PC-9 (cell line): ENCODE measurements at regions not wholly inside any gene's neighbourhood (a gene's known extent, or its start where the extent isn't known, plus 50 kb on each side); places are given as distances from the start of the nearest gene placed in this dataset.
"Not testable (repeated sequence)": the region's sequence is repeated elsewhere in the genome, so short reads cannot be mapped to it uniquely, and the experiment has no call there.

Source experiments
- BruUV-seq: library from RNA; stranded (reverse); fragments of 400-500 nt; replicated peaks from 2 replicates; lab custom pipeline; 2021; lab: Mats Ljungman, UMichigan
- CTCF ChIA-PET: fragments of 300-600 bp; sonication (Branson Sonifier 250); formaldehyde crosslinking; loops from one replicate; lab custom pipeline; 2022; ENCODE audit warnings: antibody characterized with exemption; lab: Charles Lee
- POLR2A ChIA-PET: fragments of 300-600 bp; sonication (Branson Sonifier 250); formaldehyde crosslinking; loops from one replicate; lab custom pipeline; 2022; ENCODE audit warnings: antibody characterized with exemption; ENCODE audit not compliant: unreplicated experiment; lab: Charles Lee
- DNase-seq, 2 experiments: peaks; one replicate each; pipeline versions ENCODE4 v3.0.0 to v3.0.0-alpha.2; 2015 to 2022; ENCODE audit warnings: mixed read lengths in 1 of 2
- H2AFZ ChIP-seq: fragments of 200-600 bp; sonication (generic); 2 replicates; pipeline ENCODE4 v1.8.1; 2017; ENCODE audit warnings: antibody characterized with exemption
- H3F3A ChIP-seq: fragments of 200-600 bp; sonication (generic); 2 replicates; pipeline ENCODE4 v1.8.1; 2017; ENCODE audit warnings: antibody characterized with exemption, mild to moderate bottlenecking, low read depth; ENCODE audit not compliant: insufficient read depth
- H3K27ac ChIP-seq: fragments of 200-600 bp; sonication (generic); 2 replicates; pipeline ENCODE4 v1.6.1; 2016; ENCODE audit warnings: mixed run types
- H3K27me3 ChIP-seq: fragments of 200-600 bp; sonication (generic); 2 replicates; pipeline ENCODE4 v1.6.1; 2016; ENCODE audit warnings: low read depth, mixed run types; ENCODE audit not compliant: insufficient read depth
- H3K36me3 ChIP-seq: fragments of 200-600 bp; sonication (generic); 2 replicates; pipeline ENCODE4 v1.6.1; 2016; ENCODE audit warnings: low read depth, mixed run types
- H3K4me1 ChIP-seq: fragments of 200-600 bp; sonication (generic); replicated peaks from 2 replicates; pipeline ENCODE4 v1.6.1; 2016; ENCODE audit warnings: mixed run types; ENCODE audit not compliant: insufficient read depth
- H3K4me2 ChIP-seq: fragments of 200-600 bp; sonication (generic); 2 replicates; pipeline ENCODE4 v1.6.1; 2017; ENCODE audit warnings: mixed run types
- H3K4me3 ChIP-seq: fragments of 200-600 bp; sonication (generic); 2 replicates; pipeline ENCODE4 v1.6.1; 2016; ENCODE audit warnings: mixed run types
- H3K79me2 ChIP-seq: fragments of 200-600 bp; sonication (generic); 2 replicates; pipeline ENCODE4 v1.6.1; 2017; ENCODE audit warnings: low read depth, mixed run types
- H3K9me2 ChIP-seq: fragments of 200-600 bp; sonication (generic); 2 replicates; pipeline ENCODE4 v1.8.1; 2017; ENCODE audit warnings: mild to moderate bottlenecking; ENCODE audit not compliant: insufficient read depth
- H3K9me3 ChIP-seq: fragments of 200-600 bp; sonication (generic); 2 replicates; pipeline ENCODE4 v1.8.1; 2016; ENCODE audit warnings: low read depth; ENCODE audit not compliant: insufficient read depth
- H4K20me1 ChIP-seq: fragments of 200-600 bp; sonication (generic); 2 replicates; pipeline ENCODE4 v1.8.1; 2017; ENCODE audit not compliant: insufficient read depth
- EZH2 ChIP-seq: fragments of 200-600 bp; sonication (generic); IDR thresholded peaks from 2 replicates; pipeline ENCODE4 v1.8.0; 2017; ENCODE audit warnings: antibody characterized with exemption, low read depth
- intact Hi-C: fragments of 100-400 bp; cut with micrococcal nuclease; formaldehyde crosslinking; loops from one replicate; pipeline ENCODE4 v1.10.0; 2022; ENCODE audit not compliant: unreplicated experiment
- TF ChIP-seq, protein P1 (sequence below): fragments of 200-600 bp; sonication (generic); conservative IDR thresholded peaks from 2 replicates; pipeline ENCODE4 v1.6.1; 2017; ENCODE audit warnings: mixed run types, antibody characterized with exemption, mild to moderate bottlenecking, moderate library complexity

DNA sequence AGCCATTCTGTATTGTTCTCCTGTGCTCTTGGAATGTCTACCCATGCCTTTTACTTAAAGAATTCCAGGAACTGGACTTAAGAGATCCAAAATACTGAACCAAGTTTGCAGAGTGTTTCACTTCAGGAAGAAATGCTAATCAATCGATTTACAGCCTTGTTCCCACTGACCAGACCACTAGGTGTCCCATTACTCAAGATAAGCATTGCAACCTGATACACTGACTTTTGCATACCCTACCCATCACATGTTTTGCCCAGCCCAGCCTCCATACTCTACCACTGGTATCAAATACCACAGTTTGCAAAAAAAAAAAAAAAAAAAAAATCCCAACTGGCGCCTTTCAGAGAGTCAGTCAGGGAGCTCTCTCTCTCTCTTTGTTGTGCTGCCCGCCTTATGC lies 550.8 kb downstream of the CDH9 start:
- Histone ChIP-seq H3K4me1 (no peaks in the 10 kb centered on the region), H3K4me2 (no peak overlapping the region), H2AFZ (no peak overlapping the region), H3F3A (no peaks in the 10 kb centered on the region), H4K20me1 (no peaks in the 10 kb centered on the region), H3K9me3 (no peaks in the 10 kb centered on the region), H3K27me3 (no peaks in the 10 kb centered on the region), H3K27ac (no peak overlapping the region), H3K4me3 (no peak overlapping the region), H3K79me2 (no peaks in the 10 kb centered on the region), H3K36me3 (no peaks in the 10 kb centered on the region), H3K9me2 (no peaks in the 10 kb centered on the region)
- no peak for TF ChIP-seq EZH2
- CTCF ChIA-PET, result no interaction called here
- no peak for DNase-seq
- POLR2A ChIA-PET, result no interaction called here
- no TSS peak for BruUV-seq
- intact Hi-C loops, result no loop called here

DNA sequence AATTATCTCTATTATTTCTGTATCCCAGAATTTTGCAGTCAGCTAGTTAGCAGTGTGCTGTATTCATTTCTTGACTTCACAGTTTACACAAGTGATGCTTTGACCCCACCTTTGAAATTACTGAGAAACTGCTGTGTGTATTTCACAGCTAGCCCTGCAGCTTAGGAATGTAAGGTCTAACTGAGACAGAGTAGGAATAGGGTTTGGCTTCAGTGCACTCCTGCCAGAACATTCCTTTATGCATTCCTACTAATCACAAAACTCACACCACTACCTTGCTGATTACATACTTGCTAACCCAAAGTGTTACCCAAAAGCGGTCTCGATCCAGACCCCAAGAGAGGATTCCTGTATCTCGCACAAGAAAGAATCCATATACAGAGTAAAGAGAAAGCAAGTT lies 551.8 kb downstream of the CDH9 start:
- H2AFZ ChIP-seq, result no peak overlapping the region
- H3K4me1 ChIP-seq, result no peaks in the 10 kb centered on the region
- no peaks in the 10 kb centered on the region for H3K79me2 ChIP-seq
- BruUV-seq, result no TSS peak
- no peaks in the 10 kb centered on the region for H4K20me1 ChIP-seq
- TF ChIP-seq EZH2, result no peak
- TF ChIP-seq, protein P1, sequence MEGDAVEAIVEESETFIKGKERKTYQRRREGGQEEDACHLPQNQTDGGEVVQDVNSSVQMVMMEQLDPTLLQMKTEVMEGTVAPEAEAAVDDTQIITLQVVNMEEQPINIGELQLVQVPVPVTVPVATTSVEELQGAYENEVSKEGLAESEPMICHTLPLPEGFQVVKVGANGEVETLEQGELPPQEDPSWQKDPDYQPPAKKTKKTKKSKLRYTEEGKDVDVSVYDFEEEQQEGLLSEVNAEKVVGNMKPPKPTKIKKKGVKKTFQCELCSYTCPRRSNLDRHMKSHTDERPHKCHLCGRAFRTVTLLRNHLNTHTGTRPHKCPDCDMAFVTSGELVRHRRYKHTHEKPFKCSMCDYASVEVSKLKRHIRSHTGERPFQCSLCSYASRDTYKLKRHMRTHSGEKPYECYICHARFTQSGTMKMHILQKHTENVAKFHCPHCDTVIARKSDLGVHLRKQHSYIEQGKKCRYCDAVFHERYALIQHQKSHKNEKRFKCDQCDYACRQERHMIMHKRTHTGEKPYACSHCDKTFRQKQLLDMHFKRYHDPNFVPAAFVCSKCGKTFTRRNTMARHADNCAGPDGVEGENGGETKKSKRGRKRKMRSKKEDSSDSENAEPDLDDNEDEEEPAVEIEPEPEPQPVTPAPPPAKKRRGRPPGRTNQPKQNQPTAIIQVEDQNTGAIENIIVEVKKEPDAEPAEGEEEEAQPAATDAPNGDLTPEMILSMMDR, result no peak
- no peak for DNase-seq
- no peaks in the 10 kb centered on the region for H3K27me3 ChIP-seq
- no peak overlapping the region for H3K4me2 ChIP-seq
- H3F3A ChIP-seq, result no peaks in the 10 kb centered on the region
- no peaks in the 10 kb centered on the region for H3K9me2 ChIP-seq
- ChIA-PET CTCF (no interaction called here), POLR2A (no interaction called here)
- H3K9me3 ChIP-seq, result no peaks in the 10 kb centered on the region
- intact Hi-C loops, result no loop called here
- no peaks in the 10 kb centered on the region for H3K36me3 ChIP-seq
- H3K4me3 ChIP-seq, result no peak overlapping the region
- no peak overlapping the region for H3K27ac ChIP-seq

DNA sequence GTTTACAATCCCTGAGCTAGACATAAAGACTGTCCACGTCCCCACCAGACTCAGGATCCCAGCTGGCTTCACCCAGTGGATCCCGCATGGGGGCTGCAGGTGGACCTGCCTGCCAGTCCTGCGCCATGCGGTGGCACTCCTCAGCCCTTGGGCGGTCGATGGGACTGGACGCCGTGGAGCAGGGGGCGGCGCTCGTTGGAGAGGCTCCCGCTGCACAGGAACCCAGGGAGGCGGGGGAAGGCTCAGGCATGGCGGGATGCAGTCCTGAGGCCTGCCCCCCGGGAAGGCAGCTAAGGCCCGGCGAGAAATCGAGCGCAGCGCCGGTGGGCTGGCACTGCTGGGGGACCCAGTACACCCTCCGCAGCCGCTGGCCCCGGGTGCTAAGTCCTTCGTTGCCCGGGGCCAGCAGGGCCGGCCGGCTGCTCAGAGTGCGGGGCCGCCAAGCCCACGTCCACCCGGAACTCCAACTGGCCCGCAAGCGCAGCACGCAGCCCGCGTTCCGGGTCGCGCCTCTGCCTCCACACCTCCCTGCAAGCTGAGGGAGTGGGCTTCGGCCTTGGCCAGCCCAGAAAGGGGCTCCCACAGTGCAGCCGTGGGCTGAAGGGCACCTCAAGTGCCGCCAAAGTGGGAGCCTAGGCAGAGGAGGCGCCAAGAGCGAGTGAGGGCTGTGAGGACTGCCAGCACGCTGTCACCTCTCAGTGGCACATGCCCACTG lies 553.1 kb downstream of the CDH9 start:
- H3F3A ChIP-seq, intact Hi-C loops, BruUV-seq, H3K4me3 ChIP-seq, H4K20me1 ChIP-seq, H3K4me1 ChIP-seq, H3K79me2 ChIP-seq, H3K4me2 ChIP-seq, POLR2A ChIA-PET, H2AFZ ChIP-seq, H3K9me2 ChIP-seq, H3K36me3 ChIP-seq, H3K27ac ChIP-seq, H3K27me3 ChIP-seq, H3K9me3 ChIP-seq, DNase-seq: not testable (repeated sequence)
- CTCF ChIA-PET, result interaction anchor here (0.9 kb wide), 1 partner anchor 92 kb away, joined by 5 read pairs; no protein-coding TSS in a partner anchor

DNA sequence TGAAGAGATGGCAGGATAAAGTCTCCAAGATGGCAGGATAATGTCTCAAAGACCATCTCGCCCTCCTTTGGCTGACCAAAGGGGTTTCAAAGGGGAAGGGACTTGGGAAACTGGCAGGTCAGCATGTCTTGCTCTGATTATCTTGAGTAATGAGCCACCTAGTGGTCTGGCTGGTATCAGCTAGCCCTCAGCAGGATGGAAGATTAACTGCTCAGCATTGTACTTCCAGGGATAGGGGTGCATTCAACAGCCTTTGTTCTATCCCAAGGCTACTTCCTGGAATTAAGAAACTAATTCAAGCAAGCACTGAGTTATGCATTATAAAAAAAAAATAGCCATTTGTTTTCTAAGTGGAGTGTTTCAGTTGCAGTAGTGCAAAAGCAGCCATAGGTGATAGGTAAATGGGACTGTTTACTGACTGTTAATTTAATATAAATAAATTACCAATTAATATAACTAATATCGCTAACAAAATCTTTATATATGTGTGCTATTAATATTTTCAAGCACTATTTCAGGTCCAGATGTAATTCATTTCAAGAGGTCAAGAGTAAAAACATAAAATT lies 555.5 kb downstream of the CDH9 start:
- H3K79me2 ChIP-seq, result no peaks in the 10 kb centered on the region
- no peak overlapping the region for H3K4me2 ChIP-seq
- no peaks in the 10 kb centered on the region for H3K27me3 ChIP-seq
- DNase-seq, result peak in 1 of 2 experiments; percentile 53
- ChIA-PET POLR2A (interaction anchor here (0.6 kb wide), 1 partner anchor 349 kb away, joined by 3 read pairs; no protein-coding TSS in a partner anchor), CTCF (interaction anchor here (0.6 kb wide), 1 partner anchor 68 kb away, joined by 3 read pairs; no protein-coding TSS in a partner anchor)
- BruUV-seq, result no TSS peak
- H3K9me2 ChIP-seq, result no peaks in the 10 kb centered on the region
- no peaks in the 10 kb centered on the region for H3K9me3 ChIP-seq
- H4K20me1 ChIP-seq, result no peaks in the 10 kb centered on the region
- no peak overlapping the region for H3K27ac ChIP-seq
- intact Hi-C loops, result loop anchor here (5.0 kb wide), 1 partner anchor 1851 kb away; no protein-coding TSS in a partner anchor
- no peaks in the 10 kb centered on the region for H3K4me1 ChIP-seq
- no peak for TF ChIP-seq EZH2
- TF ChIP-seq, protein P1, result peak; percentile 73
- 0 out of 2 replicates have a peak overlapping the region, but pooled peaks have one; percentile 13 for H2AFZ ChIP-seq
- H3F3A ChIP-seq, result no peaks in the 10 kb centered on the region
- no peaks in the 10 kb centered on the region for H3K36me3 ChIP-seq
- H3K4me3 ChIP-seq, result no peak overlapping the region
